IMR-90 (cell line): ENCODE measurements at regions not wholly inside any gene's neighbourhood (a gene's known extent, or its start where the extent isn't known, plus 50 kb on each side); places are given as distances from the start of the nearest gene placed in this dataset.

Experiments
- ATAC-seq: fragments of 200-7000 bp; cut with Tn5 transposase; 2 replicates; pipeline ENCODE4 v1.9.1; 2020; ENCODE audit warnings: low read depth, mild to moderate bottlenecking, moderate library complexity
- BruUV-seq: library from RNA; stranded (reverse); fragments of 400-500 nt; replicated peaks from 2 replicates; lab custom pipeline; 2021; lab: Mats Ljungman, UMichigan
- CTCF ChIA-PET: fragments of 300-600 bp; formaldehyde crosslinking; extraction: SDS; loops from one replicate; lab custom pipeline; 2021; ENCODE audit warnings: antibody characterized with exemption; lab: Yijun Ruan, JAX
- POLR2A ChIA-PET: fragments of 300-600 bp; sonication (Branson Sonifier 250); formaldehyde crosslinking; loops from one replicate; lab custom pipeline; 2022; ENCODE audit warnings: antibody characterized with exemption; ENCODE audit not compliant: unreplicated experiment; lab: Charles Lee
- DNase-seq: peaks from one replicate; pipeline ENCODE4 v3.0.0; 2013
- H2AFZ ChIP-seq: replicated peaks from 2 replicates; pipeline ENCODE3; 2013; ENCODE audit warnings: low read length, mild to moderate bottlenecking; ENCODE audit not compliant: poor library complexity
- H2AK5ac ChIP-seq: 2 replicates; pipeline ENCODE4 v1.6.1; 2013; ENCODE audit warnings: low read depth, low read length, inconsistent platforms
- H2AK9ac ChIP-seq: replicated peaks from 2 replicates; pipeline ENCODE3; 2013; ENCODE audit warnings: mild to moderate bottlenecking, low read depth, low read length, moderate library complexity; ENCODE audit not compliant: poor library complexity
- H2BK120ac ChIP-seq: 2 replicates; pipeline ENCODE4 v1.6.1; 2013; ENCODE audit warnings: low read depth, low read length, inconsistent platforms
- H2BK15ac ChIP-seq: 3 replicates; pipeline ENCODE4 v1.6.1; 2013; ENCODE audit warnings: low read depth, low read length, inconsistent platforms
- H2BK20ac ChIP-seq: 2 replicates; pipeline ENCODE4 v1.6.1; 2013; ENCODE audit warnings: low read depth, mild to moderate bottlenecking, inconsistent platforms, low read length, moderate library complexity
- H2BK5ac ChIP-seq: 2 replicates; pipeline ENCODE4 v1.6.1; 2013; ENCODE audit warnings: mild to moderate bottlenecking, low read depth, low read length, inconsistent platforms; ENCODE audit not compliant: poor library complexity, severe bottlenecking
- H3K14ac ChIP-seq: replicated peaks from 2 replicates; pipeline ENCODE4 v1.6.1; 2013; ENCODE audit warnings: low read depth, low read length, inconsistent platforms
- H3K18ac ChIP-seq: 2 replicates; pipeline ENCODE4 v1.6.1; 2013; ENCODE audit warnings: low read depth, low read length, control low read depth
- H3K23ac ChIP-seq: 2 replicates; pipeline ENCODE4 v1.6.1; 2013; ENCODE audit warnings: low read depth, low read length, inconsistent platforms
- H3K27ac ChIP-seq: 2 replicates; pipeline ENCODE4 v1.5.1; 2013; ENCODE audit warnings: mild to moderate bottlenecking, control low read depth, low read length; ENCODE audit not compliant: insufficient read depth
- H3K27me3 ChIP-seq: 2 replicates; pipeline ENCODE4 v1.6.1; 2013; ENCODE audit warnings: low read length; ENCODE audit not compliant: control insufficient read depth, insufficient read depth
- H3K36me3 ChIP-seq: 2 replicates; pipeline ENCODE4 v1.6.1; 2013; ENCODE audit warnings: low read length, mixed read lengths; ENCODE audit not compliant: control insufficient read depth, insufficient read depth
- H3K4ac ChIP-seq: 2 replicates; pipeline ENCODE4 v1.6.1; 2013; ENCODE audit warnings: low read depth, low read length, inconsistent platforms
- H3K4me1 ChIP-seq: 2 replicates; pipeline ENCODE4 v1.6.1; 2013; ENCODE audit warnings: low read length, mixed read lengths; ENCODE audit not compliant: control insufficient read depth, insufficient read depth
- H3K4me2 ChIP-seq: 2 replicates; pipeline ENCODE4 v1.6.1; 2013; ENCODE audit warnings: low read depth, mild to moderate bottlenecking, control low read depth, low read length, moderate library complexity
- H3K4me3 ChIP-seq: 2 replicates; pipeline ENCODE4 v1.5.1; 2013; ENCODE audit warnings: low read depth, mild to moderate bottlenecking, control low read depth, low read length, moderate library complexity; ENCODE audit not compliant: insufficient read depth
- H3K56ac ChIP-seq: 2 replicates; pipeline ENCODE4 v1.6.1; 2013; ENCODE audit warnings: low read length, inconsistent platforms; ENCODE audit not compliant: insufficient read depth; ENCODE audit errors: extremely low read depth
- H3K79me1 ChIP-seq, 2 experiments: 2 replicates each; pipeline ENCODE4 v1.6.1; 2013; ENCODE audit warnings: low read length in 2 of 2, inconsistent platforms in 1 of 2, low read depth in 1 of 2
- H3K9ac ChIP-seq: 2 replicates; pipeline ENCODE4 v1.6.1; 2013; ENCODE audit warnings: low read depth, low read length, control low read depth
- H3K9me1 ChIP-seq: 2 replicates; pipeline ENCODE4 v1.6.1; 2013; ENCODE audit warnings: low read length, inconsistent platforms; ENCODE audit not compliant: insufficient read depth
- H3K9me3 ChIP-seq: 2 replicates; pipeline ENCODE4 v1.6.1; 2013; ENCODE audit warnings: low read length; ENCODE audit not compliant: control insufficient read depth, insufficient read depth
- H4K20me1 ChIP-seq: 2 replicates; pipeline ENCODE4 v1.6.1; 2013; ENCODE audit warnings: low read length, inconsistent platforms; ENCODE audit not compliant: insufficient read depth
- H4K5ac ChIP-seq: 2 replicates; pipeline ENCODE4 v1.6.1; 2013; ENCODE audit warnings: mild to moderate bottlenecking, low read depth, low read length, control low read depth
- H4K8ac ChIP-seq, 2 experiments: 2 replicates each; pipeline ENCODE4 v1.6.1; 2013; ENCODE audit warnings: low read depth in 2 of 2, low read length in 2 of 2, control low read depth in 1 of 2, inconsistent platforms in 1 of 2
- H4K91ac ChIP-seq: 2 replicates; pipeline ENCODE4 v1.6.1; 2013; ENCODE audit warnings: low read depth, low read length, inconsistent platforms; ENCODE audit not compliant: insufficient read depth
- POLR2A ChIP-seq: IDR thresholded peaks from 2 replicates; pipeline ENCODE4 v1.6.1; 2012; ENCODE audit warnings: mild to moderate bottlenecking, low read depth, low read length
- RCOR1 ChIP-seq: IDR thresholded peaks from 2 replicates; pipeline ENCODE4 v1.6.1; 2012; ENCODE audit warnings: mild to moderate bottlenecking, low read length, improper control_type of control experiment; ENCODE audit not compliant: insufficient replicate concordance
- SMC3 ChIP-seq: fragments of 150-350 bp; IDR thresholded peaks from 2 replicates; pipeline ENCODE4 v1.6.1; 2016; ENCODE audit warnings: low read depth, mild to moderate bottlenecking, antibody characterized with exemption, low read length, moderate library complexity
- WGBS, 2 experiments: methylation state at CpG; one replicate each; pipeline versions ENCODE4 v1.1.5 to v1.1.7; 2013; ENCODE audit warnings: missing lambda C conversion rate in 2 of 2; ENCODE audit not compliant: insufficient read length in 1 of 2; ENCODE audit errors: extremely low coverage in 2 of 2; 5-methylcytosine and 5-hydroxymethylcytosine counted together
- dilution Hi-C: fragments of 300-500 bp; cut with HindIII; formaldehyde crosslinking; loops from one replicate; pipeline ENCODE4 v1.14.3; 2018; ENCODE audit warnings: low sequenced_read_pairs; ENCODE audit not compliant: unreplicated experiment
- in situ Hi-C: fragments of 300-500 bp; cut with MboI; formaldehyde crosslinking; loops from 3 replicates; pipeline ENCODE4 v1.14.3; 2019; ENCODE audit warnings: low sequenced_read_pairs, inconsistent platforms, mixed read lengths
- intact Hi-C: fragments of 100-400 bp; cut with micrococcal nuclease; formaldehyde crosslinking; loops from 2 replicates; pipeline ENCODE4 v1.10.0; 2022
- TF ChIP-seq, protein P1 (sequence below): fragments of 150-350 bp; IDR thresholded peaks from 2 replicates; pipeline ENCODE4 v1.6.1; 2016; ENCODE audit warnings: low read depth, mild to moderate bottlenecking, low read length, moderate library complexity, borderline replicate concordance

DNA sequence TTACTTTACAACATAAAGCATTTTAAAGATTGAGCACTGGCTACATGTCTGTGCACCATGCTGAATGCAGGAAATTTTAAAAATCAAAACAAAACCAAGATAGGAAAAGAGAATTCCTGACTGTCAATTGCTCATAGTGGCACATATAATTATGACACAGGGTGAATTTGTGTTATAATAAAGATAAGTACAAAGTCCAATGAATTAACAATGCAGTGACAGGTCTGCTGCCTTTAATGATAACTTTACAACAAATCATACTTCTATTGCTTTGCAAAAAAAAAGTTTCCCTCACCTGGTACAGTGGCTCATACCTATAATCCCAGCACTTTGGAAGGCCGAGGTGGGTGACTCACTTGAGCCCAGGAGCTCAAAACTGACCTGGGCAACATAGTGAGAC, 93.8 kb upstream of the OSBPL8 start:
- Histone ChIP-seq H2BK20ac (no peak overlapping the region), H2AK9ac (no peak overlapping the region), H3K9me3 (no peaks in the 10 kb centered on the region; the same call in 1 of the 2 replicates), H3K27ac (no peak overlapping the region), H2BK15ac (no peak overlapping the region), H3K18ac (no peak overlapping the region), H4K8ac (no peak overlapping the region), H4K20me1 (no peaks in the 10 kb centered on the region), H4K5ac (no peak overlapping the region), H3K14ac (no peak overlapping the region), H3K4me2 (no peak overlapping the region), H3K23ac (no peak overlapping the region), H2AFZ (no peak overlapping the region), H3K4me1 (no peaks in the 10 kb centered on the region), H3K4ac (no peak overlapping the region), H3K27me3 (no peaks in the 10 kb centered on the region), H3K4me3 (no peak overlapping the region), H2AK5ac (no peak overlapping the region), H4K91ac (no peak overlapping the region), H2BK120ac (no peak overlapping the region), H3K9me1 (no peaks in the 10 kb centered on the region), H3K56ac (no peak overlapping the region), H3K9ac (no peak overlapping the region), H3K79me1 (no peaks in the 10 kb centered on the region), H3K36me3 (no peaks in the 10 kb centered on the region), H2BK5ac (no peak overlapping the region)
- no CpG with 5 or more reads among the region's 1 CpG for WGBS, 2 experiments
- TF ChIP-seq POLR2A = no peak
- TF ChIP-seq SMC3 = no peak
- TF ChIP-seq, protein P1, sequence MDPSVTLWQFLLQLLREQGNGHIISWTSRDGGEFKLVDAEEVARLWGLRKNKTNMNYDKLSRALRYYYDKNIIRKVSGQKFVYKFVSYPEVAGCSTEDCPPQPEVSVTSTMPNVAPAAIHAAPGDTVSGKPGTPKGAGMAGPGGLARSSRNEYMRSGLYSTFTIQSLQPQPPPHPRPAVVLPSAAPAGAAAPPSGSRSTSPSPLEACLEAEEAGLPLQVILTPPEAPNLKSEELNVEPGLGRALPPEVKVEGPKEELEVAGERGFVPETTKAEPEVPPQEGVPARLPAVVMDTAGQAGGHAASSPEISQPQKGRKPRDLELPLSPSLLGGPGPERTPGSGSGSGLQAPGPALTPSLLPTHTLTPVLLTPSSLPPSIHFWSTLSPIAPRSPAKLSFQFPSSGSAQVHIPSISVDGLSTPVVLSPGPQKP = no peak
- no peak for TF ChIP-seq RCOR1
- dilution Hi-C loops (no loop called here), intact Hi-C loops (no loop called here), in situ Hi-C loops (no loop called here)
- BruUV-seq = no TSS peak
- CTCF ChIA-PET = interaction anchor here (0.7 to 1.0 kb wide), 2 partner anchors 35 to 54 kb away, joined by 3 to 5 read pairs; no protein-coding TSS in a partner anchor
- POLR2A ChIA-PET = no interaction called here
- ATAC-seq = no peak
- no peak for DNase-seq
